ENCODE measurements at regions not wholly inside any gene's neighbourhood (a gene's known extent, or its start where the extent isn't known, plus 50 kb on each side); places are given as distances from the start of the nearest gene placed in this dataset.

GRCh38 chr2:238743243-238744065 lies 104.4 kb upstream of the TWIST2 start:
- ChIA-PET CTCF (no interaction called here), POLR2A (no interaction called here)
- no peak for DNase-seq (ENCODE audit: extremely low spot score)
- TF ChIP-seq CTCF (IDR thresholded peaks at IDR 0.05; ENCODE audit: control extremely low read depth, extremely low read depth, low read depth, missing control alignments) = no peak

- ChIA-PET POLR2A (no interaction called here), CTCF (interaction anchor here (0.8 kb wide), 1 partner anchor 12 kb away, joined by 3 read pairs; no protein-coding TSS in a partner anchor)
- TF ChIP-seq CTCF (IDR thresholded peaks at IDR 0.05; ENCODE audit: control extremely low read depth, extremely low read depth, low read depth, missing control alignments) = no peak
- no peak for DNase-seq (ENCODE audit: extremely low spot score)
Measured at GRCh38 chr2:238744951-238745350, 102.9 kb upstream of the TWIST2 start.

GRCh38 chr2:238745997-238746396 lies 101.9 kb upstream of the TWIST2 start:
- no peak for DNase-seq (ENCODE audit: extremely low spot score)
- CTCF ChIA-PET = no interaction called here
- POLR2A ChIA-PET = no interaction called here
- TF ChIP-seq CTCF (IDR thresholded peaks at IDR 0.05; ENCODE audit: control extremely low read depth, extremely low read depth, low read depth, missing control alignments) = no peak

- ChIA-PET POLR2A (no interaction called here), CTCF (interaction anchor here (0.9 kb wide), 1 partner anchor 9 kb away, joined by 3 read pairs; no protein-coding TSS in a partner anchor)
- no peak for DNase-seq (ENCODE audit: extremely low spot score)
- no peak for TF ChIP-seq CTCF (IDR thresholded peaks at IDR 0.05; ENCODE audit: control extremely low read depth, extremely low read depth, low read depth, missing control alignments)
Measured at GRCh38 chr2:238747114-238747513, 100.8 kb upstream of the TWIST2 start.

GRCh38 chr2:238747557-238747956 lies 100.3 kb upstream of the TWIST2 start:
- ChIA-PET POLR2A (no interaction called here), CTCF (interaction anchor here (0.9 kb wide), 1 partner anchor 8 kb away, joined by 3 read pairs; no protein-coding TSS in a partner anchor)
- TF ChIP-seq CTCF (IDR thresholded peaks at IDR 0.05; ENCODE audit: control extremely low read depth, extremely low read depth, low read depth, missing control alignments) = no peak
- no peak for DNase-seq (ENCODE audit: extremely low spot score)

- ChIA-PET CTCF (no interaction called here), POLR2A (no interaction called here)
- TF ChIP-seq CTCF (IDR thresholded peaks at IDR 0.05; ENCODE audit: control extremely low read depth, extremely low read depth, low read depth, missing control alignments) = no peak
- no peak for DNase-seq (ENCODE audit: extremely low spot score)
Measured at GRCh38 chr2:238750212-238750904, 97.5 kb upstream of the TWIST2 start.
